Hippocampal formation (tissue), 2 donors: ENCODE measurements at regions not wholly inside any gene's neighbourhood (a gene's known extent, or its start where the extent isn't known, plus 50 kb on each side); places are given as distances from the start of the nearest gene placed in this dataset.

Experiments used
- DNase-seq, 2 donors: peaks; one replicate each; lab custom pipeline; 2025; lab: John Stamatoyannopoulos, UW

DNA sequence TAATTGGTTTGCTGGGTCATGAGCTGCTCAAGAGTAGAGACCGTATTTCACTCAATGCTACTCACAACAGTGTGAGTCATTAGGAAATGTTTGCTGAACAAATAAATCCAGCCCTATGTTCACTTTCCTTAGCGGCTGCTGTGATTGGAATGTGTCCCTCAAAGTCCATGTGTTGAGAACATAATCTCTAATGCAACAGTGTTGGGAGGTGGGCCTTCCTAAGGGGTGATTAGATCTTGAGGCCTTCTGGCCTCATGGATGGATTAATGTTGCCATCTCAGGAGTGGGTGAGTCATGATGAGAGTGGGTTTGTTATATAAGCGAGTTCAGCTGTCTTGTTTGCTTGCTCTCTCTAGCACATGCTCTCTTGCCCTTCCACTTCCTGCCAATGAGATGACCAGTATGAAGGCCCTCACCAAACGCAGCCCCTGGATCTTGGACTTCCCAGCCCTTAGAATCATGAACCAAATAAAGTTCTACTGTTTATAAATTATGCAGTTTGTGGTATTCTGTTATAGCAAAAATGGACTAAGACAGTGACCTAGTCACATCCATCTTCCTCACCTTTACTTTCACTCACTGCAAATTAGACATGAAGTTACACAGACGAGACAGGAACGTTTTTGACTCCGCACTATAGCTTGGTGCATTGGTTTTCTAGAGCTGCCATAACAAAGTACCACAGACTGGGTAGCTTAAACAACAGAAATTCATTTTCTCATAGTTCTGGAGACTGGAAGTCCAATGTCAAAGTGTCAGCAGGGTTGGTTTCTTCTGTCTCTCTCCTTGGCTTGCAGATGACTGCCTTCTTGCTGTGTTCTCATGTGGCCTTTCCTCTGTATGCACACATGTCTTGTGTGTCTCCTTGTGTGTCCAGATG, 50.9 kb upstream of the FAM169A start:
- DNase-seq: no peak
